Thymus (tissue), 11 donors: ENCODE measurements at regions not wholly inside any gene's neighbourhood (a gene's known extent, or its start where the extent isn't known, plus 50 kb on each side); places are given as distances from the start of the nearest gene placed in this dataset.

Source experiments
- DNase-seq, 9 donors: peaks; one replicate each; pipeline ENCODE4 v3.0.0-alpha.2; 2013; ENCODE audit warnings: low spot score in 9 of 9, low read depth in 6 of 9, missing footprints in 1 of 9
- H3K27ac ChIP-seq, 2 donors: one replicate each; pipeline ENCODE4 v1.5.1; 2013; ENCODE audit warnings: control low read depth in 1 of 2, low read depth in 1 of 2, low read length in 1 of 2, mild to moderate bottlenecking in 1 of 2, moderate library complexity in 1 of 2
- H3K27me3 ChIP-seq, 2 donors: one replicate each; pipeline ENCODE4 v1.5.1; 2013; ENCODE audit warnings: low read length in 1 of 2; ENCODE audit not compliant: control insufficient read depth in 2 of 2, insufficient read depth in 1 of 2
- H3K36me3 ChIP-seq, 2 donors: one replicate each; pipeline ENCODE4 v1.5.1; 2013; ENCODE audit warnings: low read length in 1 of 2, mild to moderate bottlenecking in 1 of 2, moderate library complexity in 1 of 2; ENCODE audit not compliant: control insufficient read depth in 2 of 2, insufficient read depth in 2 of 2
- H3K4me1 ChIP-seq, 2 donors: one replicate each; pipeline ENCODE4 v1.5.1; 2013; ENCODE audit warnings: low read length in 2 of 2; ENCODE audit not compliant: control insufficient read depth in 2 of 2, insufficient read depth in 2 of 2
- H3K4me3 ChIP-seq, 2 donors: one replicate each; pipeline ENCODE4 v1.5.1; 2013; ENCODE audit warnings: low read length in 2 of 2, control low read depth in 1 of 2, mild to moderate bottlenecking in 1 of 2
- H3K9me3 ChIP-seq, 2 donors: one replicate each; pipeline ENCODE4 v1.5.1; 2013; ENCODE audit warnings: low read length in 1 of 2, mild to moderate bottlenecking in 1 of 2; ENCODE audit not compliant: control insufficient read depth in 2 of 2, insufficient read depth in 1 of 2
- WGBS: extraction: QIAGEN DNeasy Blood & Tissue Kit; methylation state at CpG from one replicate; pipeline ENCODE4 v1.1.7; 2013; 5-methylcytosine and 5-hydroxymethylcytosine counted together
- donor health status: healthy.

- DNase-seq = no peak
- H3K27ac ChIP-seq = no peak overlapping the region
- no peaks in the 10 kb centered on the region for H3K4me1 ChIP-seq
- no peaks in the 10 kb centered on the region for H3K36me3 ChIP-seq
- H3K27me3 ChIP-seq = no peaks in the 10 kb centered on the region
- no peak overlapping the region for H3K4me3 ChIP-seq
- no peaks in the 10 kb centered on the region for H3K9me3 ChIP-seq
- 87% methylated on average over 10 of the region's 10 CpGs for WGBS
Measured at GRCh38 chr2:126835831-126836230, 62.9 kb upstream of the TEX51 start.

DNA sequence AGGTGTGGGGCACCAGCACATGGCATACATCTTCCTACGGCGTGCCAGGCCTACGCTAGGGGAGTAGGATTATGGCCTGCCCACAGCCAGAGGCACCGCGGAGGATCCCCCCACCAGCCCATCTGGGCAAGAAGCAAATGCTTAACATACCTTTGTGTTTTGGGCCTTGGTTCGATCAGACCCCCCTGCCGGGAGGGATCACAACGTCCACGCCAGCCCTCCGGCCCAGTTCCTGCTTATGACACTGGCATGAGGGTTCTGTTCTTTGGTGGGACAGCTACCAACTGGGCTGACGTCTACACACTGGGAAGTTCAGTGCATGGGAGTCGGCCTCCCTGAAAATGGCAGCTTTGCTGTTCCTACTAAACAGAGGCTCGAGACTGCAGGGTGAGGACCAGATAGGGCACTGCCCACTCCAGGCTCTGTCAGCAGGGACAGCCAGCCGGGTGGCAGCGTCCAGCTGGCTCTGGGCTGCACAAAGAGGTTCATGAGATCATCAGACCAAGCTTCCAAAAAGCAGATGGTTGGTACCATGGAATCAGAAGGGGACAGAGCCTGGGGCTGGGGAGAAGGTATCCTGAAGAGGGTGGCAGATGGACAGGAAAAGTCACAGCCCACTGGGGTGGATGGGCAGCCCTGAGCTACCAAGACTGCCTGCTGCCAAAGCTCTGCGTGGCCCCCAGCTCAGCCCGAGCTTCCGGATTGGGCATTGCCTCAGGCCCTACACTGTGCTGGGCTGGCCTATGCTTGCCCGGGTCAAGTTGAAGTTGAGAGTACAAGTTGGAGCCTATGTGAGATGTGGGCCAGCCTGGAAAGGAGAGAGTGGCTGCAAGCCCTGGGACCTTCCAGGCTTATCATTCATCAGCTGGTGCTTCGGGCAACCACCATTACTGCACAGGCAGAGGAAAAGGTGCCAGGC lies 61.7 kb upstream of the TEX51 start:
- H3K9me3 ChIP-seq = no peaks in the 10 kb centered on the region
- 97% methylated on average over 20 of the region's 20 CpGs for WGBS
- no peak for DNase-seq

GRCh38 chr2:126837966-126838715 lies 60.5 kb upstream of the TEX51 start:
- H3K27me3 ChIP-seq = no peaks in the 10 kb centered on the region
- H3K9me3 ChIP-seq = no peaks in the 10 kb centered on the region
- WGBS = 84% methylated on average over 11 of the region's 11 CpGs
- no peak overlapping the region for H3K4me3 ChIP-seq
- no peak overlapping the region for H3K27ac ChIP-seq
- no peaks in the 10 kb centered on the region for H3K36me3 ChIP-seq
- no peak for DNase-seq
- H3K4me1 ChIP-seq = no peaks in the 10 kb centered on the region

More for the DNA sequence above, 61.7 kb upstream of the TEX51 start:
- H3K4me3 ChIP-seq = no peak overlapping the region
- no peaks in the 10 kb centered on the region for H3K4me1 ChIP-seq
- no peaks in the 10 kb centered on the region for H3K27me3 ChIP-seq
- H3K36me3 ChIP-seq = no peaks in the 10 kb centered on the region
- no peak overlapping the region for H3K27ac ChIP-seq

DNA sequence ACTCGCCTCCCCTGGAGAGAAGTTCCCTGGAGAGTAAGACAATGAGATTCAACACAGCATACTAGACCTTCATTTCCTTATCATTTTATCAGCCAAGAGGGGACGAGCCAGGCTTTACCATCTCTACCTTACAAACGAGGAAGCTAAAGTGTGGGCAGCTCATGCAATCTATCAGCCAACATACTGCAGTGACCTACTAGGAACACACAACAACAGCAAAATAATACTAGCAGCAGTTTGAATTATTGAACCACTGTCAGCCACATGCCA lies 60.0 kb upstream of the TEX51 start:
- no peaks in the 10 kb centered on the region for H3K4me1 ChIP-seq
- no peaks in the 10 kb centered on the region for H3K9me3 ChIP-seq
- H3K4me3 ChIP-seq = no peak overlapping the region
- WGBS = 43% methylated on average over 3 of the region's 3 CpGs
- DNase-seq = no peak
- H3K27ac ChIP-seq = no peak overlapping the region
- no peaks in the 10 kb centered on the region for H3K27me3 ChIP-seq
- H3K36me3 ChIP-seq = no peaks in the 10 kb centered on the region

GRCh38 chr2:126839796-126840195 lies 58.9 kb upstream of the TEX51 start:
- no peaks in the 10 kb centered on the region for H3K27me3 ChIP-seq
- H3K36me3 ChIP-seq = no peaks in the 10 kb centered on the region
- H3K9me3 ChIP-seq = no peaks in the 10 kb centered on the region
- H3K4me1 ChIP-seq = no peaks in the 10 kb centered on the region
- DNase-seq = no peak
- H3K27ac ChIP-seq = no peak overlapping the region
- no peak overlapping the region for H3K4me3 ChIP-seq

- Histone ChIP-seq H3K9me3 (no peaks in the 10 kb centered on the region), H3K4me3 (no peak overlapping the region), H3K4me1 (no peaks in the 10 kb centered on the region), H3K27me3 (no peaks in the 10 kb centered on the region), H3K36me3 (no peaks in the 10 kb centered on the region), H3K27ac (no peak overlapping the region)
- DNase-seq = no peak
- 83% methylated on average over 1 of the region's 1 CpG for WGBS
Measured at GRCh38 chr2:126843081-126843480, 55.6 kb upstream of the TEX51 start.

GRCh38 chr2:126846241-126846640 lies 52.4 kb upstream of the TEX51 start:
- Histone ChIP-seq H3K4me3 (no peak overlapping the region), H3K9me3 (no peaks in the 10 kb centered on the region), H3K36me3 (no peaks in the 10 kb centered on the region), H3K27ac (no peak overlapping the region), H3K27me3 (no peaks in the 10 kb centered on the region), H3K4me1 (no peaks in the 10 kb centered on the region)
- 95% methylated on average over 4 of the region's 4 CpGs for WGBS
- no peak for DNase-seq
